Activated naive CD4-positive, alpha-beta T cell treated with anti-CD3 and anti-CD28 coated beads, Interleukin-2, amount 50 U/mL, for 24 hours (primary cell): ENCODE measurements at regions not wholly inside any gene's neighbourhood (a gene's known extent, or its start where the extent isn't known, plus 50 kb on each side); places are given as distances from the start of the nearest gene placed in this dataset.

ENCODE experiments used
- H3K27ac Mint-ChIP-seq: one replicate; pipeline ENCODE4 v1.8.0; 2021; ENCODE audit warnings: mild to moderate bottlenecking, mixed read lengths
- H3K27me3 Mint-ChIP-seq: one replicate; pipeline ENCODE4 v1.8.0; 2021; ENCODE audit warnings: mixed read lengths
- H3K36me3 Mint-ChIP-seq: one replicate; pipeline ENCODE4 v1.8.0; 2021; ENCODE audit warnings: mixed read lengths
- H3K4me1 Mint-ChIP-seq: one replicate; pipeline ENCODE4 v1.8.0; 2021; ENCODE audit warnings: mixed read lengths
- H3K4me3 Mint-ChIP-seq: one replicate; pipeline ENCODE4 v1.8.0; 2021; ENCODE audit warnings: mild to moderate bottlenecking, mixed read lengths
- H3K9me3 Mint-ChIP-seq: one replicate; pipeline ENCODE4 v1.8.0; 2021; ENCODE audit warnings: mixed read lengths

- no peaks in the 10 kb centered on the region for H3K27me3 Mint-ChIP-seq
- no peaks in the 10 kb centered on the region for H3K36me3 Mint-ChIP-seq
- H3K4me3 Mint-ChIP-seq = no peak overlapping the region
- H3K9me3 Mint-ChIP-seq = peaks cover 11% of the 10 kb centered on the region
- no peaks in the 10 kb centered on the region for H3K4me1 Mint-ChIP-seq
- no peak overlapping the region for H3K27ac Mint-ChIP-seq
These were observed 2140.1 kb upstream of the AGA start for GRCh38 chr4:179582164-179582905.

GRCh38 chr4:179583221-179583620, 2141.0 kb upstream of the AGA start:
- Mint-ChIP-seq H3K27me3 (no peaks in the 10 kb centered on the region), H3K36me3 (no peaks in the 10 kb centered on the region), H3K27ac (no peak overlapping the region), H3K4me3 (no peak overlapping the region), H3K9me3 (peaks cover 8% of the 10 kb centered on the region), H3K4me1 (no peaks in the 10 kb centered on the region)

GRCh38 chr4:179584101-179584500, 2141.9 kb upstream of the AGA start:
- Mint-ChIP-seq H3K4me3 (no peak overlapping the region), H3K36me3 (no peaks in the 10 kb centered on the region), H3K27me3 (no peaks in the 10 kb centered on the region), H3K9me3 (peaks cover 4% of the 10 kb centered on the region), H3K27ac (no peak overlapping the region), H3K4me1 (no peaks in the 10 kb centered on the region)

GRCh38 chr4:179585761-179586160, 2143.5 kb upstream of the AGA start:
- H3K4me3 Mint-ChIP-seq = no peak overlapping the region
- no peaks in the 10 kb centered on the region for H3K4me1 Mint-ChIP-seq
- no peak overlapping the region for H3K27ac Mint-ChIP-seq
- no peaks in the 10 kb centered on the region for H3K9me3 Mint-ChIP-seq
- H3K27me3 Mint-ChIP-seq = no peaks in the 10 kb centered on the region
- H3K36me3 Mint-ChIP-seq = no peaks in the 10 kb centered on the region

GRCh38 chr4:179586460-179586859, 2144.2 kb upstream of the AGA start:
- Mint-ChIP-seq H3K36me3 (no peaks in the 10 kb centered on the region), H3K4me3 (no peak overlapping the region), H3K4me1 (no peaks in the 10 kb centered on the region), H3K27me3 (no peaks in the 10 kb centered on the region), H3K9me3 (no peaks in the 10 kb centered on the region), H3K27ac (no peak overlapping the region)

GRCh38 chr4:179595671-179596410, 2153.6 kb upstream of the AGA start:
- no peaks in the 10 kb centered on the region for H3K4me1 Mint-ChIP-seq

GRCh38 chr4:179596621-179597020, 2154.4 kb upstream of the AGA start:
- no peaks in the 10 kb centered on the region for H3K27me3 Mint-ChIP-seq
- no peak overlapping the region for H3K4me3 Mint-ChIP-seq
- no peaks in the 10 kb centered on the region for H3K36me3 Mint-ChIP-seq
- no peak overlapping the region for H3K27ac Mint-ChIP-seq
- H3K4me1 Mint-ChIP-seq = no peaks in the 10 kb centered on the region
- peaks cover 3% of the 10 kb centered on the region for H3K9me3 Mint-ChIP-seq

More at GRCh38 chr4:179595671-179596410, 2153.6 kb upstream of the AGA start:
- Mint-ChIP-seq H3K27me3 (no peaks in the 10 kb centered on the region), H3K36me3 (no peaks in the 10 kb centered on the region), H3K27ac (no peak overlapping the region), H3K4me3 (no peak overlapping the region), H3K9me3 (no peaks in the 10 kb centered on the region)

- Mint-ChIP-seq H3K27me3 (no peaks in the 10 kb centered on the region), H3K36me3 (no peaks in the 10 kb centered on the region), H3K27ac (no peak overlapping the region), H3K9me3 (peaks cover 3% of the 10 kb centered on the region), H3K4me1 (no peaks in the 10 kb centered on the region), H3K4me3 (no peak overlapping the region)
These were observed 2155.1 kb upstream of the AGA start for GRCh38 chr4:179597301-179597700.

- no peaks in the 10 kb centered on the region for H3K4me1 Mint-ChIP-seq
- H3K27ac Mint-ChIP-seq = no peak overlapping the region
- peaks cover 8% of the 10 kb centered on the region for H3K9me3 Mint-ChIP-seq
- no peaks in the 10 kb centered on the region for H3K27me3 Mint-ChIP-seq
- no peaks in the 10 kb centered on the region for H3K36me3 Mint-ChIP-seq
- H3K4me3 Mint-ChIP-seq = no peak overlapping the region
These were observed 2159.4 kb upstream of the AGA start for GRCh38 chr4:179601671-179602070.

GRCh38 chr4:179605196-179605595, 2163.0 kb upstream of the AGA start:
- Mint-ChIP-seq H3K36me3 (no peaks in the 10 kb centered on the region), H3K4me1 (no peaks in the 10 kb centered on the region), H3K4me3 (no peak overlapping the region), H3K9me3 (peaks cover 8% of the 10 kb centered on the region), H3K27me3 (no peaks in the 10 kb centered on the region), H3K27ac (no peak overlapping the region)

GRCh38 chr4:179607003-179607402, 2164.8 kb upstream of the AGA start:
- Mint-ChIP-seq H3K36me3 (no peaks in the 10 kb centered on the region), H3K27ac (no peak overlapping the region), H3K4me3 (no peak overlapping the region), H3K27me3 (no peaks in the 10 kb centered on the region), H3K9me3 (peaks cover 5% of the 10 kb centered on the region), H3K4me1 (no peaks in the 10 kb centered on the region)

- Mint-ChIP-seq H3K27me3 (no peaks in the 10 kb centered on the region), H3K4me3 (no peak overlapping the region), H3K36me3 (no peaks in the 10 kb centered on the region)
These were observed 2173.5 kb upstream of the AGA start for GRCh38 chr4:179615704-179616103.

GRCh38 chr4:179618966-179619365, 2176.7 kb upstream of the AGA start:
- no peaks in the 10 kb centered on the region for H3K27me3 Mint-ChIP-seq
- no peak overlapping the region for H3K27ac Mint-ChIP-seq
- H3K36me3 Mint-ChIP-seq = no peaks in the 10 kb centered on the region
- H3K4me1 Mint-ChIP-seq = no peaks in the 10 kb centered on the region
- peaks cover 3% of the 10 kb centered on the region for H3K9me3 Mint-ChIP-seq
- no peak overlapping the region for H3K4me3 Mint-ChIP-seq

More at GRCh38 chr4:179615704-179616103, 2173.5 kb upstream of the AGA start:
- peaks cover 3% of the 10 kb centered on the region for H3K9me3 Mint-ChIP-seq
- H3K27ac Mint-ChIP-seq = no peak overlapping the region
- no peaks in the 10 kb centered on the region for H3K4me1 Mint-ChIP-seq

- Mint-ChIP-seq H3K9me3 (no peaks in the 10 kb centered on the region), H3K27ac (no peak overlapping the region), H3K4me3 (no peak overlapping the region), H3K27me3 (no peaks in the 10 kb centered on the region), H3K4me1 (no peaks in the 10 kb centered on the region), H3K36me3 (no peaks in the 10 kb centered on the region)
These were observed 2182.5 kb upstream of the AGA start for GRCh38 chr4:179624768-179625181.

- Mint-ChIP-seq H3K4me1 (no peaks in the 10 kb centered on the region), H3K27ac (no peak overlapping the region), H3K4me3 (no peak overlapping the region), H3K9me3 (no peaks in the 10 kb centered on the region), H3K36me3 (no peaks in the 10 kb centered on the region), H3K27me3 (no peaks in the 10 kb centered on the region)
These were observed 2183.2 kb upstream of the AGA start for GRCh38 chr4:179625406-179625805.

- H3K27me3 Mint-ChIP-seq = no peaks in the 10 kb centered on the region
- H3K36me3 Mint-ChIP-seq = no peaks in the 10 kb centered on the region
- H3K4me3 Mint-ChIP-seq = no peak overlapping the region
- no peaks in the 10 kb centered on the region for H3K4me1 Mint-ChIP-seq
- H3K27ac Mint-ChIP-seq = no peak overlapping the region
- no peaks in the 10 kb centered on the region for H3K9me3 Mint-ChIP-seq
These were observed 2184.4 kb upstream of the AGA start for GRCh38 chr4:179626687-179627086.
